Neutrophil (primary cell): ENCODE measurements at regions not wholly inside any gene's neighbourhood (a gene's known extent, or its start where the extent isn't known, plus 50 kb on each side); places are given as distances from the start of the nearest gene placed in this dataset.

Source experiments
- H3K27ac ChIP-seq: fragments of 200-600 bp; sonication (generic); 2 replicates; pipeline ENCODE4 v1.5.1; 2016; ENCODE audit warnings: mild to moderate bottlenecking, moderate library complexity
- H3K27me3 ChIP-seq: fragments of 200-600 bp; sonication (generic); 2 replicates; pipeline ENCODE4 v1.6.0; 2016; ENCODE audit warnings: mild to moderate bottlenecking
- H3K36me3 ChIP-seq: fragments of 200-600 bp; sonication (generic); 2 replicates; pipeline ENCODE4 v1.5.1; 2017
- H3K4me1 ChIP-seq, 2 experiments: fragments of 200-600 bp in 1 of 2; sonication (generic) in 1 of 2; 1 replicate in 1 of 2; 2 replicates in 1 of 2; pipeline versions ENCODE4 v1.5.1 to v1.6.1; 2013 to 2016; ENCODE audit warnings: low read depth in 1 of 2, low read length in 1 of 2, mild to moderate bottlenecking in 1 of 2, moderate library complexity in 1 of 2; ENCODE audit not compliant: control insufficient read depth in 1 of 2, insufficient read depth in 1 of 2
- H3K4me3 ChIP-seq, 2 experiments: fragments of 200-600 bp in 1 of 2; sonication (generic) in 1 of 2; 1 replicate in 1 of 2; 2 replicates in 1 of 2; pipeline ENCODE4 v1.5.1; 2013 to 2016; ENCODE audit warnings: low read depth in 1 of 2, low read length in 1 of 2, mild to moderate bottlenecking in 1 of 2, moderate library complexity in 1 of 2
- H3K9me3 ChIP-seq: fragments of 200-600 bp; sonication (generic); 2 replicates; pipeline ENCODE4 v1.5.1; 2016
- CTCF ChIP-seq: fragments of 200-600 bp; sonication (generic); IDR thresholded peaks from 2 replicates; pipeline ENCODE4 v1.5.1; 2016; ENCODE audit warnings: antibody characterized with exemption

GRCh38 chr18:42281124-42281523 is 326.1 kb downstream of the PIK3C3 start:
- Histone ChIP-seq H3K4me1 (no peaks in the 10 kb centered on the region), H3K4me3 (no peak overlapping the region), H3K27ac (no peak overlapping the region), H3K27me3 (no peaks in the 10 kb centered on the region), H3K36me3 (no peaks in the 10 kb centered on the region), H3K9me3 (no peaks in the 10 kb centered on the region)
- TF ChIP-seq CTCF: no peak

GRCh38 chr18:42281851-42282250 is 326.8 kb downstream of the PIK3C3 start:
- no peak overlapping the region for H3K4me3 ChIP-seq
- no peaks in the 10 kb centered on the region for H3K9me3 ChIP-seq
- no peaks in the 10 kb centered on the region for H3K4me1 ChIP-seq
- no peaks in the 10 kb centered on the region for H3K36me3 ChIP-seq
- TF ChIP-seq CTCF: no peak
- no peaks in the 10 kb centered on the region for H3K27me3 ChIP-seq
- H3K27ac ChIP-seq: no peak overlapping the region

- no peaks in the 10 kb centered on the region for H3K36me3 ChIP-seq
- no peak for TF ChIP-seq CTCF
- H3K27me3 ChIP-seq: no peaks in the 10 kb centered on the region
- no peaks in the 10 kb centered on the region for H3K9me3 ChIP-seq
- no peak overlapping the region for H3K4me3 ChIP-seq
- no peaks in the 10 kb centered on the region for H3K4me1 ChIP-seq
- H3K27ac ChIP-seq: no peak overlapping the region
Measured at GRCh38 chr18:42287047-42287446, 332.0 kb downstream of the PIK3C3 start.

- no peaks in the 10 kb centered on the region for H3K36me3 ChIP-seq
- TF ChIP-seq CTCF: no peak
- H3K9me3 ChIP-seq: no peaks in the 10 kb centered on the region
- H3K4me1 ChIP-seq: no peaks in the 10 kb centered on the region
- H3K27me3 ChIP-seq: no peaks in the 10 kb centered on the region
- H3K4me3 ChIP-seq: no peak overlapping the region
- no peak overlapping the region for H3K27ac ChIP-seq
Measured at GRCh38 chr18:42288129-42288528, 333.1 kb downstream of the PIK3C3 start.

- Histone ChIP-seq H3K4me3 (no peak overlapping the region), H3K36me3 (no peaks in the 10 kb centered on the region), H3K4me1 (no peaks in the 10 kb centered on the region), H3K9me3 (no peaks in the 10 kb centered on the region), H3K27ac (no peak overlapping the region), H3K27me3 (no peaks in the 10 kb centered on the region)
- no peak for TF ChIP-seq CTCF
Measured at GRCh38 chr18:42289526-42289925, 334.5 kb downstream of the PIK3C3 start.
